NCI-H526 treated with DMSO at 0.1 percent for 48 hours (cell line): ENCODE measurements at regions not wholly inside any gene's neighbourhood (a gene's known extent, or its start where the extent isn't known, plus 50 kb on each side); places are given as distances from the start of the nearest gene placed in this dataset.
"Not testable (repeated sequence)": the region's sequence is repeated elsewhere in the genome, so short reads cannot be mapped to it uniquely, and the experiment has no call there.

Experiments
- DNase-seq: peaks from one replicate; lab custom pipeline; 2025; lab: John Stamatoyannopoulos, UW

GRCh38 chr12:105457026-105457425 is 126.5 kb downstream of the C12orf75 start:
- DNase-seq: no peak

- no peak for DNase-seq
Observed at GRCh38 chr12:105459760-105460330, 129.4 kb downstream of the C12orf75 start.

- no peak for DNase-seq
Observed at GRCh38 chr12:105461271-105461943, 130.9 kb downstream of the C12orf75 start.

DNA sequence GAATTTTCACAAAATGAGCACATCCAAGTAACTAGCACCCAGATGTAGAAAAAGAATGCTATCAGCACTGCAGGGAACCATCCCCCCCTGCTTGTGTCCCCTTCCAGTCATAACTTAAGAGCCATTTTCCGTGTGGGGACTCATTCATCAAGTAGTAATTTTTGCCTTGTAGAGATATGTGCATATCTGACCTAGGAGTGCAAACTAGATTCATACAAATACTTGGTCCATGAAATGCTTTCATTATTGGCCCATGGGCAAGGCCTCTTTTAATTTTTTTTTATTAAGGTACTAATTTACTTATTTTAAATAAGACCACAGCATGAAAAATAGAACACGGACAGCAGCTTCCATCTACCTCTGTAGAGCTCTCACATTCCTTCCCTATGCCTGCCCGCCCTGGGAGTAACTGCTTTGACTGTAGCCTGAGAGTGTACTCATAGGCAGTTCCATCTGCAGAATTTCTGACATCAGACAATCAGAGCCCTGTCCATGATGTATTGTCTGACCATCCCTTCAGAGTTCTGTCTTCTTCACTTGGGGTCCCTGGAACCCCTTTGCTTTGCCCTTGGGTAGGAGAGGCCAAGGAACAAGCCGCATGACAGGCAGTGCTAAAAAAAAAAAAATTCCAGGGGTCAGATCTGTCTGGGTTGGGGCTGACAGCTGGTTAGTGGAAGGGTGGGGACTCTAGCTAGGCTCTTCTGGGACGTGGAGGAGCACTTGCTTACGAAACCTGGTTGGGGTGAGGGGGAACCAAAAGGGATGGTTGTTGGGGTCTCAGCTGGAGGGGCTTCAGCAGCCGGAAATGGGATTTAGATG is 131.7 kb downstream of the C12orf75 start:
- no peak for DNase-seq

DNA sequence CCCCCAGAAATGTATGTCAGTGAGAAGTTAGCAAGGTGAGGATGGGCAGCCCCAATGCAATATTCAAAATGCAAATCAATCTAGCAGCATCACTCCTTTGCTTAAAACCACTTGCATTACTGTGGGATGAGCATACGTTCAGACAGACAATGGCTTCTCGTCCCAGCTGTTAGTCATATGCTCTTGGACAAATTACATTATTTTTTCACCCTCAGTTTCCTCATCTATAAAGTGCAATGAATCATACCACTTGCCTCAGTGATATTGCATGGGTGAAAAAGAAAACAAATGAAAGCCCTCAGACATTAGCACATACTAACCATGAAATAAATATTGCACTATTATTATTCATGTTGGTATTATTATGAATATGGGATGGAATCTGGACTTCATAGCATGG is 132.3 kb downstream of the C12orf75 start:
- no peak for DNase-seq

GRCh38 chr12:105464406-105464805 is 133.9 kb downstream of the C12orf75 start:
- DNase-seq: no peak

DNA sequence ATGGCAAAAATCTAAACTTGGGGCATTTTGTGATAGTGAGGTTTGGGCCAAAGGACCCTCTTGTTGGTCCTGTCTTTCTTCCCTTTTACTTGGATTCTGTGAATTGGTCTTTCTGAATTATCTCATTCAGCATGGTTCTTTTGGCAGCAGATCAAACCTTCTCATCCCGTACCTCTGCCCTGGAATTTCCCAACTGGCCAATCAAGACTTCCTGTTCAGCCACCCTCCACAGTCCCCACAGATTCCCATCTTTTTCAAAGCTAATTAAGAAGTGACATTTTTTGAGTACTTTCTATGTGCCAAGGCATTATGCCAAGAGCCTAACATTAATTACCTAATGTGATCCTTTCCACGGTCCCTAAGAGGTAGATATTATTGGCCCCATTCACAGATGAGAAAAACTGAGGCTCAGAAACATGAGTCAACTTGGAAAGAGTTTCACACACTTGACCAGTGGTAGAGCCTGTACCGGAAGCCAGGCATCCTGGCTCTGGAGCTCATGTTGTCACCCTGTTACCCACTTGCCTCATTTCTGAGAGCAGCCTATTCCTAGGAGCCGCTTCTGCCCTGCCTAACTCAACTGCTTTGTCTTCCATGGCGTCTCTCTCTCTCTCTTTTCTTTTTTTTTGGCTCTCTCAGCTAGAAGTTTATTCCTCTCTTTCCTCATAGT is 135.9 kb downstream of the C12orf75 start:
- DNase-seq: no peak

DNA sequence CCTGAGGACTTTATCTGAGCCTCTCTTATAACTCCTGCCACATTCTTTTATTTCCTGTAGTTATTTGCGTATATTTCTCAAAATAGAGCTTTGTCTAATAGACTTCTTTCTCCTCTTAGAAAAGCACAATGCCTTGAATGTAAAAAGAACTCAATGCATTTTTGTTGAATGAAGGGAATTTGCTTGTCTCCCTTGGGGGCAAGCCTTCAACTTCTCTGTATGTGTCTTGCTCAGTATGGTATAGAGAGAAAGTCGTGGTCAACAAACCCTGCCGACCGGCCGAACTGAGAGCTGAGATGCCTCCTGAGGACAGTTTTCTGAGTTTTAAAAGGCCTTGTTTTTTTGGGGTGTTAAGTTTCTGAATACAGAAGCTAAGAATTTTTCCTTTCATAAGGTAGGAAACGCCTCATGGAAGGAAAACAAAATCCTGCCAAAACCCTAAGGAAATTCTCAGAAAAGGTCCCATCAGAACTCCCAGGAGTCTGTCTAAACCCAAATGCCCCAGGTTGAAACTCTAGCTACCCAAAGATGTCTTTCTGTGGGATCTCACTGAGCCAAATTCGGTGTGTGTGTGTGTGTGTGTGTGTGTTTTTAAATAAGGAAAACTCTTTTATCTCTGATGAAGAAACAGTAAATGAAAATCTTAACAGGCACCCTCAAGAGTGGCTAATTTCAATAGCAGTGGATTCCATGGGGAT is 136.6 kb downstream of the C12orf75 start:
- DNase-seq: no peak

DNA sequence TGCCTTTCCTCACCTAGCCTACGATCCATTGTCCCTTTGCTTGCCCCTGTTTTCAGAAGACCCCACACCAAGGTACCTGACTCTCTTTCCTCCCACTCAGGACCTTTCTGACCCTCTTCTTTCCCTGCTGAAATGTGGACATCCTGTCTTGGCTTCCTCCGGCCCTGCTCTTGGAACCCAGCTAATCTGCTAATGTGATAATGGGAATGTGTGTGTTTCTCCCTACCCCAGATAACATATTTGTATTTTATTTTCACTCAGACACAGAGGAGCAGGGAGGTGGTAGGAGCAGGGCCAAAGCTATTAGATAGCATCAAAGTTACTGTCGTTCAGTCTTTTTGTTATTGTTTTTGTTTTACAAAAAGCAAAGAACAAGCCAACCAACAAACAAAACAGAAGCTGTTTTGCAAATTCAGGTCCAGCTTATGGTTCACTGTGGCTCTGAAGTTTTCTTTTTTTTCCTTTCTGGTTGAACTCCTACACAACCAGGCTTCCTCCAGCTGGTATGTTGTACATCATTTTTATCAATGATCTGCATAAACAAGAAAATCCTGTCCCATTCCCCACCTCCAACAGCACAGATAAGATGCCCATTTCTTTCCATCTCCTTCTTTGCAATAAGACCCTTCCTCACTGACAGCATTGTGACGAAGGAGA is 137.3 kb downstream of the C12orf75 start:
- no peak for DNase-seq

DNA sequence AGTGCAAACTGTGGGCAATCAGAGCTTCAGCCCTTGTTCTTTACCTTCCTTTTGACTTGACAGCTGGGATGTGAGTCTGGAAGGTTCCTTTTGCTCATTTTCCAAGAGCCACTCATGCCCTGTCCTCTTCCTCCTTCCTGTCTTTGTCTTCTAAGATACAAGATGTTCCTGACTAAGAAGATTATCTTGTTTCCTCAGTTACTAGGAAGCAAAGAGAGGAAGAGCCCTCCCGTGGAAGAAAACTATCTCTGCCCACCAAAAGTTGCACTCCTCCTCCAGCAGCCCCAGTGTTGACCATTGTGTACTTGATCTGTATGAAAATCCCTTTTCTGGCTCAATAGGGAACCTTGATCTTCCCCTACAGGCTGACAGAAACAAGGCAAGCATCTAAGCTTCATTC is 138.0 kb downstream of the C12orf75 start:
- DNase-seq: no peak

- no peak for DNase-seq
Observed at GRCh38 chr12:105469211-105469610, 138.7 kb downstream of the C12orf75 start.

GRCh38 chr12:105469701-105470100 is 139.2 kb downstream of the C12orf75 start:
- no peak for DNase-seq

- DNase-seq: no peak
Observed at GRCh38 chr12:105470102-105470501, 139.6 kb downstream of the C12orf75 start.

GRCh38 chr12:105470601-105471000 is 140.1 kb downstream of the C12orf75 start:
- no peak for DNase-seq

- no peak for DNase-seq
Observed at GRCh38 chr12:105474672-105475071, 144.2 kb downstream of the C12orf75 start.

DNA sequence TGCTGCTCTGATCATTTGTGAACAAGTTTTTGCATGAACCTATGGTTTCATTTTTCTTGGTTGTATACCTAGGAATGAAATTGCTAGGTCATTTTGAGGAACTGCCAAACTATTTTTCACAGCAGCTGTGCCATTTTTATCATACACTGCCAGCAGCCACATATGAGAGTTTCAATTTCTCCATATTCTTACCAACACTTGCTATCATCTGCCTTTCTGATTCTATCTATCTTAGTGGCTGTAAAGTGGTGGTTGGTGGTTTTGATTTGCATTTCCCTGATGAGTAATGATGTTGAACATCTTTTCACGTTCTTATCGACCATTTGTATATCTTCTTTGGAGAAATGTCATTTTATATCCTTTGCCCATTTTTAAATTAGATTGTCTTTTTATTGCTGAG is 146.1 kb downstream of the C12orf75 start:
- no peak for DNase-seq

GRCh38 chr12:105477873-105478272 is 147.4 kb downstream of the C12orf75 start:
- no peak for DNase-seq

- DNase-seq: not testable (repeated sequence)
Observed at GRCh38 chr12:105478788-105479187, 148.3 kb downstream of the C12orf75 start.

GRCh38 chr12:105479710-105480109 is 149.2 kb downstream of the C12orf75 start:
- no peak for DNase-seq

- no peak for DNase-seq
Observed at GRCh38 chr12:105480162-105480561, 149.7 kb downstream of the C12orf75 start.
